Skin of body (tissue), 1 donor: ENCODE measurements at regions not wholly inside any gene's neighbourhood (a gene's known extent, or its start where the extent isn't known, plus 50 kb on each side); places are given as distances from the start of the nearest gene placed in this dataset.

Experiments used
- DNase-seq: peaks from one replicate; lab custom pipeline; 2025; lab: John Stamatoyannopoulos, UW

DNA sequence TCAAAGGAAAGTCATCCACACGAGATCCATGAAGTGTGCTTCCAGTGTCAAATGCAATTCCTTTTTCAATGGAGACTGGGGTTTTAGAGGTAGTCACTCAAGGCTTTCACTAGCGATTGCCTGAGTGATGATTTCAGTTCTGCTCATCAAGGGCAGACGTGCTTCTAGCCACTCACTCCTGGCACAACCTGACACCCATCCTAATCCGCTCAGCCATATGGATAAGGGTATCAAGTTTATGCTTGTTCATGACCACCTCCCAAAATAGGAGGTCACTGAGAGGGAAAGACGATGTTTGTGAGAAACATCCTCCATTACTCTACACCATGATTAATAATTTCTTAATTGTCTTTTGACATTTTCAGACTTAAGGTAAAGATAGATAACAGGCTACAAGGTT lies 91.3 kb upstream of the HEY2 start:
- DNase-seq = no peak

DNA sequence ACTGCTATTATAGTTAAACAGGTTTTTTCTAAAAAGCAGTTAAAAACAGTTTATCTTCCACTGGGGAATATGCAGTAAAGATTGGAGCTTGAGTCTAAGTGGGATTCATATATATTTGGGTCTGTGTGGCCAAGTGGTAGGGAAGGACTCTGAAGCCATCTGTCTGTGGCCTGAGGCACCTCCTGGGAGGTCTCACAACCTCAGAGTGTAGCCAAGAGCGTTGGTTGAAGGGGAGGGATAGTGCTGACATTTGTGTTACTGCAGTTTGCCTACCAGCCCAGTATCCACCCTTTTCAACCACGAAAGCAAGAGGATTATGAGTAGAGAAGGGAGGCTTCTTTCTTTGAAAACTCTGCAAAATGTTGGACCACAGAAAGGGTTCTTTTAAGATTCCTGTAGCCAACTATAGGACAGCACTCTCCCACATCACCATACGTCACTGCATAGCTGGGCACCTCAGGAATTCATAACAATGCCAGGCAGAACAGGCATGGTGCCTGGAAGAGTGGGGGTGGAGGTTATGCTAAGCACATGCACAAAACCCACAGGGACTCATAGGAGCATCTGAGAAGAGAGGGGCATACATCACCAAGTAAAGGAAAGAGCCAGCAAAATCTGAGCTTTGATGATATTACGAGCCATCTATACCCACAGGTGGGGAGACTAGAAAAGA lies 90.5 kb upstream of the HEY2 start:
- DNase-seq = no peak

GRCh38 chr6:125659887-125660286 lies 89.5 kb upstream of the HEY2 start:
- DNase-seq = no peak

- DNase-seq = no peak
Measured at GRCh38 chr6:125662296-125662695, 87.1 kb upstream of the HEY2 start.

- no peak for DNase-seq
Measured at GRCh38 chr6:125665295-125665814, 84.1 kb upstream of the HEY2 start.

- DNase-seq = no peak
Measured at GRCh38 chr6:125667326-125667725, 82.1 kb upstream of the HEY2 start.

- DNase-seq = no peak
Measured at GRCh38 chr6:125668071-125668470, 81.4 kb upstream of the HEY2 start.

- no peak for DNase-seq
Measured at GRCh38 chr6:125670568-125670967, 78.9 kb upstream of the HEY2 start.

GRCh38 chr6:125671323-125671722 lies 78.1 kb upstream of the HEY2 start:
- no peak for DNase-seq

- DNase-seq = no peak
Measured at GRCh38 chr6:125674230-125674629, 75.2 kb upstream of the HEY2 start.

DNA sequence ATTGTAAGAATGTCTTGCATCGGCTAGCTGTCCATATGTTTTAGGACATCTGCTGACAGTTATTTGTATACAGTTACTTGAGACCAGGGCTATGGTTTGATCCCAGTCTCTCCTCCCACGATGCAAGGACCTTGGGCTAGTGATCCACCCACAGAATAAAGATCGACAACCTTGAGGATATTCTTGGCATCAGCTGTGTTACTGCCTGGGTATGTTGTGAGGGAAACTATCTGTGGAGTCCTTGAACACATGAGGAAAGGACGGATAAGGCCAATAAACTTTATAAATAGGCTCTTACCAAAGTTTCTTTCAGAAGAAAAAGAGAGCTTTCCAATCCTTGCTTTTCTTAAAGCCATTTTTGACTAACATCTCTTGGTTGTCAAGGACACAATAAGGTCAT lies 70.8 kb upstream of the HEY2 start:
- no peak for DNase-seq

GRCh38 chr6:125679128-125679527 lies 70.3 kb upstream of the HEY2 start:
- DNase-seq = no peak

GRCh38 chr6:125679651-125680050 lies 69.8 kb upstream of the HEY2 start:
- no peak for DNase-seq

DNA sequence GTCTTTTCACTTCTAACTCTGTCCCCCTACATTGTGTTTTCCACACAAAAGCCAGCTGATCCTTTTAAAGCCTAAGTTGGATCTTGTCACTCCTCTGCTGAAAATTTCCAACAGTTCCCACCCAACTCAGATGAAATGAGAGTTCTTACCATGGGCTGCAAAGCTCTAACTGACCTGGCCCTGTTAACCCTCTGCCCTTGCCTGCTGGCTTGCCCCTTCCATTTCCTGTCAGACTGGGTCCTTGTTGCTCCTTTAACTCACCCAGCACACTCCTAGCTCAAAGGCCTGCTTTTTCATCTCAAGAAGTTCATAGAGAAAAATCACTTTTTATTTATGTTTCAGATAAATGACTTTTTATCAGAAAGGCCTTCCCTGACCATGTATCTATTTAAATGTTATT lies 66.5 kb upstream of the HEY2 start:
- no peak for DNase-seq

- DNase-seq = no peak
Measured at GRCh38 chr6:125688138-125688537, 61.3 kb upstream of the HEY2 start.

GRCh38 chr6:125693480-125693879 lies 56.0 kb upstream of the HEY2 start:
- no peak for DNase-seq

DNA sequence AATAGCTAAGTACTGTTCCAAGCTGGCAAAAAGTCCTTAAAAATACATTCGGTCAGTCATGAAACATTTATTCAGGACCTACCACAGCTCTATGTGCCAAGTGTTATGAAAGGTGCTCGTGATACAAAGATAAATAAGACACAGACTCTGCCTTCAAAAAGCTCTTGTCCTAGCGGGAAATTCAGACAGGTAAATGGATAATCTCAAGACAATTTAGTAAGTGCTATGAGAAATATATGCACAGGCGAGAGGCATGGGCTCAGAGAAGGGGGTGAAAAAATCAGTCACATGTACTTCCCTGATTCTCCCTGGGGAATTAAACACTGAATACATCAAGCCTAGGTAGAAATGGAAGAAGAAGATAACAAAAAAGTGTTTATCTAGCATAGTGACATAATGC lies 49.8 kb upstream of the HEY2 start:
- DNase-seq = no peak
